NCI-H226 (cell line): ENCODE measurements at regions not wholly inside any gene's neighbourhood (a gene's known extent, or its start where the extent isn't known, plus 50 kb on each side); places are given as distances from the start of the nearest gene placed in this dataset.

ENCODE experiments used
- DNase-seq: peaks from one replicate; pipeline ENCODE4 v3.0.0-alpha.2; 2015

GRCh38 chr2:10964052-10964790 lies 52.5 kb downstream of the KCNF1 start:
- no peak for DNase-seq

GRCh38 chr2:10965241-10965843 lies 53.6 kb downstream of the KCNF1 start:
- DNase-seq: no peak

GRCh38 chr2:10966056-10966455 lies 54.3 kb downstream of the KCNF1 start:
- no peak for DNase-seq

- no peak for DNase-seq
Measured at GRCh38 chr2:10966741-10967140, 55.0 kb downstream of the KCNF1 start.

- DNase-seq: no peak
Measured at GRCh38 chr2:10968176-10968575, 56.4 kb downstream of the KCNF1 start.

- no peak for DNase-seq
Measured at GRCh38 chr2:10970666-10971065, 58.9 kb downstream of the KCNF1 start.

- DNase-seq: no peak
Measured at GRCh38 chr2:10971161-10971887, 59.6 kb downstream of the KCNF1 start.

- DNase-seq: no peak
Measured at GRCh38 chr2:10971888-10972260, 60.1 kb downstream of the KCNF1 start.

- DNase-seq: no peak
Measured at GRCh38 chr2:10972683-10973433, 61.1 kb downstream of the KCNF1 start.

- DNase-seq: no peak
Measured at GRCh38 chr2:10973766-10974165, 62.0 kb downstream of the KCNF1 start.

GRCh38 chr2:10977003-10977402 lies 65.3 kb downstream of the KCNF1 start:
- DNase-seq: no peak

- DNase-seq: no peak
Measured at GRCh38 chr2:10977621-10978020, 65.9 kb downstream of the KCNF1 start.

GRCh38 chr2:10978090-10978670 lies 66.4 kb downstream of the KCNF1 start:
- DNase-seq: no peak

- no peak for DNase-seq
Measured at GRCh38 chr2:10980071-10980470, 68.3 kb downstream of the KCNF1 start.

GRCh38 chr2:10980886-10981425 lies 69.2 kb downstream of the KCNF1 start:
- DNase-seq: no peak

GRCh38 chr2:10981451-10981850 lies 69.7 kb downstream of the KCNF1 start:
- no peak for DNase-seq

- DNase-seq: no peak
Measured at GRCh38 chr2:10981941-10982431, 70.3 kb downstream of the KCNF1 start.

GRCh38 chr2:10982931-10983701 lies 71.4 kb downstream of the KCNF1 start:
- DNase-seq: no peak

GRCh38 chr2:10983711-10984110 lies 72.0 kb downstream of the KCNF1 start:
- DNase-seq: no peak

- no peak for DNase-seq
Measured at GRCh38 chr2:10984418-10985135, 72.8 kb downstream of the KCNF1 start.

- no peak for DNase-seq
Measured at GRCh38 chr2:10985260-10985659, 73.5 kb downstream of the KCNF1 start.
